Esophagus squamous epithelium (tissue), 5 donors: ENCODE measurements at regions not wholly inside any gene's neighbourhood (a gene's known extent, or its start where the extent isn't known, plus 50 kb on each side); places are given as distances from the start of the nearest gene placed in this dataset.

Source experiments
- DNase-seq: peaks from one replicate; lab custom pipeline; 2025; lab: John Stamatoyannopoulos, UW
- H3K27ac ChIP-seq, 4 donors: fragments of 200-600 bp; sonication (generic); one replicate each; pipeline ENCODE4 v1.5.1; 2016 to 2019; ENCODE audit warnings: mild to moderate bottlenecking in 1 of 4
- H3K27me3 ChIP-seq, 4 donors: fragments of 200-600 bp; sonication (generic); 1 replicate in 3 of 4; 2 replicates in 1 of 4; pipeline versions ENCODE4 v1.5.1 to v1.6.0; 2017 to 2021; ENCODE audit warnings: antibody characterized with exemption in 1 of 4
- H3K36me3 ChIP-seq, 3 donors: fragments of 200-600 bp; sonication (generic); one replicate each; pipeline ENCODE4 v1.5.1; 2016 to 2019
- H3K4me1 ChIP-seq, 3 donors: fragments of 200-600 bp; sonication (generic); one replicate each; pipeline ENCODE4 v1.5.1; 2017 to 2019
- H3K4me3 ChIP-seq, 4 donors: fragments of 200-600 bp; sonication (generic); 1 replicate in 3 of 4; 2 replicates in 1 of 4; pipeline ENCODE4 v1.5.1; 2016 to 2019; ENCODE audit warnings: mild to moderate bottlenecking in 2 of 4, moderate library complexity in 1 of 4
- H3K9me3 ChIP-seq, 3 donors: fragments of 200-600 bp; sonication (generic); one replicate each; pipeline ENCODE4 v1.5.1; 2016 to 2019
- POLR2A ChIP-seq, 4 donors: fragments of 450-650 bp; IDR thresholded peaks; one replicate each; pipeline ENCODE4 v1.6.1; 2017; ENCODE audit warnings: antibody characterized with exemption in 4 of 4, mild to moderate bottlenecking in 4 of 4, moderate library complexity in 3 of 4
- WGBS, 2 donors: methylation state at CpG; one replicate each; pipeline ENCODE4 v1.1.5; 2018; 5-methylcytosine and 5-hydroxymethylcytosine counted together
- intact Hi-C: fragments of 100-400 bp; cut with DNase I; formaldehyde crosslinking; loops from one replicate; pipeline ENCODE4 v1.15.0; 2022
- TF ChIP-seq, protein P1 (sequence below), 6 experiments: fragments of 450-650 bp in 4 of 6; fragments of 200-600 bp in 2 of 6; sonication (generic) in 2 of 6; IDR thresholded peaks; one replicate each; pipeline ENCODE4 v1.5.1; 2016 to 2019; ENCODE audit warnings: antibody characterized with exemption in 6 of 6, mild to moderate bottlenecking in 4 of 6, moderate library complexity in 4 of 6
- donor health status: DM: yes; HTN: yes; CAD: no.

DNA sequence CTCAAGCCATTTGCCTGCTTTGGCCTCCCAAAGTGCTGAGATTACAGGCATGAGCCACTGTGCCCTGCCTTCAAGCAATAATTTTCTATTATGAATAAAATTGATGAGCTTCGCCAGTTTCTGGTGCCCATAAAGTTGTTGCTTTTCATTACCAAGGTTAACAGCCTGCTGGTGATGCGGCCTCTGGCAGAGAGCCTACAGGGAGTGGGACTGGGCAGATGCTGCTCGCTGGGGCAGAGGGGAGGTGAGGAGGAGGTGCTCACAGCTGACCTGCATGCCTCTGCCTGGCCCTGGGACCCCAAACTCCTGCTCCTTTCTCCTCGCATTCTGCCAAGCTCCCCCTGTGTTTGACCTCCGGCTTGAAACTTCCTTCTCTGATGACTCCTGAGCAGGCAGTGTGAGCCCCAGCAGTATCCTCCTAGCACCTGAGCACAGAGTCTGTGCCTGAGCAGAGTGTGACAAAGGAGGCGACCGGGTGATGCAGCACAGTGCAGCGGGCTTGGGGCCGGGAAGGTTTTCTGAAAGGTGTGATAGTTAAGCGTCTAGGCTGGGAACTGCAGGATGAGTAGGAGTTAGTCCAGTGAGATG is 56.1 kb upstream of the B3GAT1 start:
- Histone ChIP-seq H3K27me3 (peaks cover 0 to 79% (median 0%) of the 10 kb centered on the region in 4 donors), H3K4me1 (peaks cover 0 to 12% (median 0%) of the 10 kb centered on the region in 3 donors), H3K9me3 (no peaks in the 10 kb centered on the region), H3K36me3 (no peaks in the 10 kb centered on the region), H3K4me3 (no peak overlapping the region), H3K27ac (no peak overlapping the region)
- 80 to 85% methylated on average over 6 to 9 of the region's 10 CpGs for WGBS, 2 donors
- intact Hi-C loops = no loop called here
- TF ChIP-seq, protein P1, sequence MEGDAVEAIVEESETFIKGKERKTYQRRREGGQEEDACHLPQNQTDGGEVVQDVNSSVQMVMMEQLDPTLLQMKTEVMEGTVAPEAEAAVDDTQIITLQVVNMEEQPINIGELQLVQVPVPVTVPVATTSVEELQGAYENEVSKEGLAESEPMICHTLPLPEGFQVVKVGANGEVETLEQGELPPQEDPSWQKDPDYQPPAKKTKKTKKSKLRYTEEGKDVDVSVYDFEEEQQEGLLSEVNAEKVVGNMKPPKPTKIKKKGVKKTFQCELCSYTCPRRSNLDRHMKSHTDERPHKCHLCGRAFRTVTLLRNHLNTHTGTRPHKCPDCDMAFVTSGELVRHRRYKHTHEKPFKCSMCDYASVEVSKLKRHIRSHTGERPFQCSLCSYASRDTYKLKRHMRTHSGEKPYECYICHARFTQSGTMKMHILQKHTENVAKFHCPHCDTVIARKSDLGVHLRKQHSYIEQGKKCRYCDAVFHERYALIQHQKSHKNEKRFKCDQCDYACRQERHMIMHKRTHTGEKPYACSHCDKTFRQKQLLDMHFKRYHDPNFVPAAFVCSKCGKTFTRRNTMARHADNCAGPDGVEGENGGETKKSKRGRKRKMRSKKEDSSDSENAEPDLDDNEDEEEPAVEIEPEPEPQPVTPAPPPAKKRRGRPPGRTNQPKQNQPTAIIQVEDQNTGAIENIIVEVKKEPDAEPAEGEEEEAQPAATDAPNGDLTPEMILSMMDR (IDR thresholded peaks at IDR 0.05) = no peak
- TF ChIP-seq POLR2A (IDR thresholded peaks at IDR 0.05) = no peak
- no peak for DNase-seq

DNA sequence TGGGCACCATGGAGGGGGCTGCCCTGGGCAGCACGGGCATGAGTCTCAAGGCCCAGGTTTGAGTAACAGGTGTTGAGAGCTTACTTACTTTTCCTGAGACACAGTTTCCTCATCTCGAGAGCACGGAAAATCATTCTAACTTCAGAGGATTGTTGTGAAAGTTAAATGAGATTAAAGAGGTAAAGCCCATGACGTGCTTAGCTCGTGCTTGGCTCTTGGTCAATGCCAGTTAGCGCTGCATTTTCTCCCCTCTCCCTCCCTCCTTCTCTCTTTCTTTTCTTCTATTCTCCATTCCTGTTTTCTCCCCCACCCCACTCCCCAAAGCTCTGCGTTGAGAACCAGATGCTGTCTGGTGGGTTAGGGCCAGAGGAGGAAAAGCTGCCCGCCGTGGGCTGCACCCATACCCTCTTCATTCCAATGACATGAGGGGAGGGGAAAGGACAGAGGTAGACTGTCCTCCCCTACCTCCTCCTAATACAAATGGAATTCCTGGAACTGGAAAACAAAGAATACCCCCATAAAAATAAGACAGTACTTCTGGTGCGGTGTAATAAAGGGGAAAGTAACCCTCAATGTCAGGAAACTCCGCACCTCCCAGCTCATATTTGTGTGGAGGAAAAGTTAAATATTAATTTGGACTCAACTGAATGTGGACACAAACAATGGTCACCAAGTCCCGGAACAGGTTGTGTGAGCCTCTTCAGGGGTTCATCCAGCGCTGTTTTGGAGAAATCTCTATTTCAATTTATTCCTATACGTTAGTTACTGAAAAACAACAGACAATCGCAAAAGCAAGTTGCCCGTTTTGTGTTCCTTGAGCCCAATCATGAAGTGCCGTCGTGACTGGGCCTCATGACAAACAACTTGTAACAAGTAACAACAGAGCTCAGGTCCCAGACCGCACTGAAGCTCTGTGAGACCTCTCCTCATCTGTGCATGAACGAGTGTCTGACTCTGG is 54.8 kb upstream of the B3GAT1 start:
- 50 to 56% methylated on average over 16 to 20 of the region's 20 CpGs for WGBS, 2 donors
- H3K27me3 ChIP-seq = peaks cover 0 to 70% (median 0%) of the 10 kb centered on the region in 4 donors
- intact Hi-C loops = no loop called here
- no peaks in the 10 kb centered on the region for H3K36me3 ChIP-seq
- no peak for DNase-seq
- no peaks in the 10 kb centered on the region for H3K9me3 ChIP-seq
- H3K4me3 ChIP-seq = no peak overlapping the region
- H3K27ac ChIP-seq = no peak overlapping the region
- TF ChIP-seq POLR2A (IDR thresholded peaks at IDR 0.05) = no peak
- TF ChIP-seq, protein P1 (IDR thresholded peaks at IDR 0.05) = no peak
- H3K4me1 ChIP-seq = peaks cover 0 to 12% (median 0%) of the 10 kb centered on the region in 3 donors

GRCh38 chr11:134466156-134466555 is 54.1 kb upstream of the B3GAT1 start:
- Histone ChIP-seq H3K4me3 (no peak overlapping the region), H3K27ac (no peak overlapping the region), H3K27me3 (peaks cover 0 to 65% (median 0%) of the 10 kb centered on the region in 4 donors), H3K9me3 (no peaks in the 10 kb centered on the region), H3K36me3 (no peaks in the 10 kb centered on the region), H3K4me1 (peaks cover 0 to 12% (median 0%) of the 10 kb centered on the region in 3 donors)
- no peak for DNase-seq
- intact Hi-C loops = no loop called here
- WGBS, 2 donors = 14 to 45% methylated on average over 2 to 9 of the region's 15 CpGs
- TF ChIP-seq, protein P1 (IDR thresholded peaks at IDR 0.05) = no peak
- no peak for TF ChIP-seq POLR2A (IDR thresholded peaks at IDR 0.05)

DNA sequence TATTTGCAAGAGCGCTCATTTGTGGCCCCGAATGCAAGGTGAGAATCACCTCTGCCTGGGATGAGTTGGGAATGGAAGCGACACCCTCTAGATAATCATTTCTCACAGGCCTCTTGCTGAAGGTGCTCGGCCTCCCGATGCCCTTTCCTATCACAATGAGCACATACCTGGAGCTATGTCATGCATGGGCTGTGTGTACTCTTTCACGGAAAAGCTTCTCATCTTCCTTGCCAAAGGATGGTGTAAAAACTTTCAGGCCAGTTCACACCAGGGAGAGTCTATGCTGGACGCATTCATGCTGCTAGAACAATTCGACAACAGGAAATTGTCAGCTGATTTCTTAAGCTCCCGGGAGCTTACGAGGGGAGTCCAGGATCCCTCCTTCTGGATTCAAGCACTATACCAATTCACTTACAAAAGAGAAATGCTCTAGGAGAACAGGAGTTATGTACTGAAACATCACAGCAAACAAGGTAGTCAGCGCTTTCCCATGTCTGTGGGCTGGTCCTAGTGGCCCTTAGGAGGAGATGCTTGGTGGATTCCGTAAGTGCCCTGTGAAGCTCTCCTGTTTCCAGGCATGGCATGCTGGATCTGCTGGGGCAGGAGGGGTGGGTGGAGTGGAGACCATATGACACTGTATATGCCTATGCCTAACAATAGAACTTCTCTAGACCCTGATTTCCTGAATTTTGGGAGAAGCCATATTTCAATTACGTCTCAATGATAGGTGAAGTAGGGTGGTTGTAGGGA is 53.1 kb upstream of the B3GAT1 start:
- intact Hi-C loops = no loop called here
- Histone ChIP-seq H3K27ac (no peak overlapping the region), H3K4me3 (no peak overlapping the region), H3K4me1 (peaks cover 0 to 12% (median 0%) of the 10 kb centered on the region in 3 donors), H3K36me3 (no peaks in the 10 kb centered on the region), H3K9me3 (no peaks in the 10 kb centered on the region), H3K27me3 (peaks cover 0 to 59% (median 0%) of the 10 kb centered on the region in 4 donors)
- no peak for TF ChIP-seq POLR2A (IDR thresholded peaks at IDR 0.05)
- TF ChIP-seq, protein P1 (IDR thresholded peaks at IDR 0.05) = no peak
- no peak for DNase-seq
- 60 to 61% methylated on average over 12 to 13 of the region's 13 CpGs for WGBS, 2 donors
